ENCODE measurements at regions not wholly inside any gene's neighbourhood (a gene's known extent, or its start where the extent isn't known, plus 50 kb on each side); places are given as distances from the start of the nearest gene placed in this dataset.

DNA sequence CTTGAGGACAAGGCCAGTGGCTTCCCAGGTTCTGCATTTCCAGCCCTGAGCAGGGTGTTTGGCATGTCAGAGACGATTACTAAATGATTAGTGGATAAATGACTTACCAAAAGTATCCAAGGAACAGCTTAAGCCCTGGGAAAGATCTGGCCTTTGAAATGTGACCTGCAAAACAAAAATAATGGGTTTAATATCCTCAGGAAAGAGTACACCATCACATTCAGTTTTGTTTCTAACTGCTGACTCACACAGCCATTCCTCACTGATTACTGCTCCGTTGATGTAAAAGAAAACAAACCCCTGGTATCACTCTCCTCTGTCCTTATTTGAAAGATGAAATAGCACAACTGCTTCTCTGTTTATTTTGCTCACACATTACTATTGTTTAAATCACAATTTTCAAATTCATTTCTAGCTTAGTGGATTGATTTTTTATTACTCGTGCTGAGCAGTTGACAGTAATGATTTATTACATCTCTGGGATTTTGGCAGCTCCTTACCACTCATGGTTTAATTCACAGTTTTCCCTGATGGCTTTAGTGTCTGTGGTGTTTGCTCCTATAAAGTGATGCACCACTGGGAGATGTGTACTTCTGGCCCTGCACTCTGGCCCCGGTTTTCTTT is 117.0 kb downstream of the CBLL2 start:
- H3K4me3 ChIP-seq (ENCODE audit: low read depth, low read length), result no peak overlapping the region
- TF ChIP-seq, protein P1, sequence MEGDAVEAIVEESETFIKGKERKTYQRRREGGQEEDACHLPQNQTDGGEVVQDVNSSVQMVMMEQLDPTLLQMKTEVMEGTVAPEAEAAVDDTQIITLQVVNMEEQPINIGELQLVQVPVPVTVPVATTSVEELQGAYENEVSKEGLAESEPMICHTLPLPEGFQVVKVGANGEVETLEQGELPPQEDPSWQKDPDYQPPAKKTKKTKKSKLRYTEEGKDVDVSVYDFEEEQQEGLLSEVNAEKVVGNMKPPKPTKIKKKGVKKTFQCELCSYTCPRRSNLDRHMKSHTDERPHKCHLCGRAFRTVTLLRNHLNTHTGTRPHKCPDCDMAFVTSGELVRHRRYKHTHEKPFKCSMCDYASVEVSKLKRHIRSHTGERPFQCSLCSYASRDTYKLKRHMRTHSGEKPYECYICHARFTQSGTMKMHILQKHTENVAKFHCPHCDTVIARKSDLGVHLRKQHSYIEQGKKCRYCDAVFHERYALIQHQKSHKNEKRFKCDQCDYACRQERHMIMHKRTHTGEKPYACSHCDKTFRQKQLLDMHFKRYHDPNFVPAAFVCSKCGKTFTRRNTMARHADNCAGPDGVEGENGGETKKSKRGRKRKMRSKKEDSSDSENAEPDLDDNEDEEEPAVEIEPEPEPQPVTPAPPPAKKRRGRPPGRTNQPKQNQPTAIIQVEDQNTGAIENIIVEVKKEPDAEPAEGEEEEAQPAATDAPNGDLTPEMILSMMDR (IDR thresholded peaks at IDR 0.05; ENCODE audit: low read depth, low read length), result no peak

DNA sequence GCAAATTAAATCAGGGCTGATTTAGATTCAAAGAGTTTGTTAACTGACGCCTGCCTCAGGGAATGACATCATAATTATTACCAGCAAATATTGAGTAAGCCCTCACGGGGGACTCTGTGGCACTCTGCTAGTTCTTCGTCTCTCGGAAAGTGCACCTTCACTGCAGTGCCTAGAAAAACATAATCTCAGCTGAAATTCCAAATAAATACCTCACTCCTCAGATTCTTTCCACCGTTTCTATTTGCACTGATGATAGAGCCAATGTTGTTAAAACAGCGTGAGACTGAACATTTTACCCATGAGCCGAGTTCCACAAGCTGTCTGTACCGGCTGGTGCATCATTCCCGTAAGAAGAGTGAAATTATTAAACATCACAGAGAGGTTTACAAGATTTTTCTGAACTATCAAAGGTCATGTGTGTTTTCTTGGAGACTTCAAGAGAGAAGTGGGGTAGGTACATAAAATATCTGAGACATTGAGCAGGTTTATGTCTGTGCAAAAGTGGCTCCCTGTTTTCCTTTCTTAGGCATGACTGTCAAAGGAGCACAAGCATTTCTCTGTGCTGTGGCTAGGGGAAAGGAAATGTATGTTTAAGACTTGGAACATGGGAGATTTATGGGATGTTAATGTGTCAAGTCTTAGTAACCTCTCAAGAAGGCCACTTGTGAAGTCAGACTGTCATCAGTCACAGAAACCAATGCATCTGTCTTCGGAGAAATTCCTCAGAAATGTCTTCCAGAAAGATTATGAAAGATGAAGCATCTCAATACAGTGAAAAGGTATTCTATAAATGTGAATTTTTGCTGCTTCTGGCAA is 119.6 kb downstream of the CBLL2 start:
- H3K4me3 ChIP-seq (ENCODE audit: low read depth, low read length), result no peak overlapping the region
- TF ChIP-seq, protein P1 (IDR thresholded peaks at IDR 0.05; ENCODE audit: low read depth, low read length), result no peak

DNA sequence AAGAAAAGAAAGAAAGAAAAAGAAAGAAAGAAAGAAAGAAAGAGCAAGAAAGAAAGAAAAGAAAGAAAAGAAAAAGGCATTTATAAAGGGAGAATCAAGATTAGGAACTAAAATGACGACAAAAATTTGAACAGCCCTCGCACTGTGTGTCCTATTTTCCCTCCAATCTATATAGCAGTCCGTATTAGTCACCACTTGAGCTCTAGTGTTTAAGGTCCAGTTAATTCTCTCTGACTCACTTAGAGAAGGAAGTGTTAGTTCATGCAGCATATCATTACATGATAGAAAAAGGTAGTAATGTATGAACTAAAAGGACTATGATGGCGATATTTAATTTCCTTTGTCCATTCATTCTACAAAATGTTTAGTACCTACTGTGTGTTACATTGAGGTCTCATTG is 122.7 kb downstream of the CBLL2 start:
- H3K4me3 ChIP-seq (ENCODE audit: low read depth, low read length), result no peak overlapping the region

DNA sequence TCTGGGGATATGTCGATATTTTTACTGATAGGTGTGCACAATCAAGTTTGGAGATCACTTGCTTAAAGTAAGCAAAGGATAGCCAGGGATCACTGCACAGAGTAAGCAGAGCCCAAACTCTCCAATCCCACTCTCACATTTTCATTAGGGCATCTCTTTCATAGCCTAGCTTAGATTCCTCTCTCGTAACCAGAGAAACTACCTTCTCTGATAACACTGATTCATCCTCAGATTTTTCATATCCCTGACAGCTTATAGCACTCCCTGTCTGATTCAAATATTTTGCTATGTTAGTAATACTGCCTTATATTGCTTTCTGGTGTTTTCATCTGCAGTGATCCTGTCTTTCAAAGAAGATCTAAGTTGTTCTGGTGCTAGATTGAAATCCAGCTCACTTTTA is 123.7 kb downstream of the CBLL2 start:
- TF ChIP-seq, protein P1 (IDR thresholded peaks at IDR 0.05; ENCODE audit: low read depth, low read length), result no peak

More for the DNA sequence above, 122.7 kb downstream of the CBLL2 start:
- TF ChIP-seq, protein P1 (IDR thresholded peaks at IDR 0.05; ENCODE audit: low read depth, low read length), result no peak

DNA sequence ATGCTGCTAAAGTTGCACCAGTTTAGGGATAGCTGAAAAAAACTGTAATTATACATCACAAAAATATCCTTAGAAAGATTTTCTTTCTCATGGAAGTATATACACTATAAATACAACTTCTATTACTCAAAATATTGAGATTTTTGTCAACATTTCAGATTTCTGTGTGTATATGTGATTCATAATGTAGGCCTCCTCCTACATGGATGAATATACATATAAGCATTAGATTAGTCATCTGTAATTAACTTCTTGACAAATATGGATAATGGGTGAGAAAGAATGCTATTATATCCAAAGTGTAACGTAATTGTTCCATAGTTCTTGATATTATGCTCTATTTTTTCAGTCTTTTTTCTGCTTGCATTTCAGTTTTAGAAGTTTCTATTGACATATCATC is 124.9 kb downstream of the CBLL2 start:
- TF ChIP-seq, protein P1 (IDR thresholded peaks at IDR 0.05; ENCODE audit: low read depth, low read length), result no peak
- no peak overlapping the region for H3K4me3 ChIP-seq (ENCODE audit: low read depth, low read length)

More for the DNA sequence above, 123.7 kb downstream of the CBLL2 start:
- H3K4me3 ChIP-seq (ENCODE audit: low read depth, low read length), result no peak overlapping the region

DNA sequence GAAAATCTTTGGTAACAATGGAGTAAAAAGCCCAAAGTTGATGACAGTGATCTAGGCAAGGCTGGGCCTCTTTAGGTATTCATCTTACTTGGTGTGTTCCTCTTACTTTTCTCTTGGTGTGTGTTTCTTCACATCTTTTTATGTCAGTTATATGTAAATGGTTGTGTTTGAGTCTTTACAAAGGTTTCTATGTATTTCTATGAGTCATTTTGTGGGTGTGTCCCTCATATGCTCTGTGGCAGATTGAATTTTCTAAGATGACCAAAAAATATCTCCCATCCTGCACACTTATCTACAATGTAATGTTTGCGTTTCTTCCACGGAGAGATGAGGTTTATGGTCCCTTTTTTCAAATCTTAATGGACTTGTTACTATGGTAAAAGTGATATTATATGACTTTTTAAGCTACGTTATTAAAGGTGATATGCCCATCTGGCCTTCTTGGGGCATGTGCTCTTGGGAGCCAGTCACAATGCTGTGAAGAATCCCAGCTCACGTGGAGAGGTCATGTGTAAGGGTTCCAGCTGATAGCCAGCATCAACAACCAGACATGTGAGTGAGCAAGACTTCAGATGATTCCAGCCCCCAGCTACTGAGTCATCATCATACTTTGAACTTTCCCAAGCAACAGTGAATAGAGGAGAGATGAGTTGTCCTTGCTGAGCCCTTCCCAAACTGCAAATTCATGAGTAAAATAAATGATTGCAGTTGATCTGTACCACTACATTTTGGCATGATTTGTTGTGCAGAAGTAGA is 126.9 kb downstream of the CBLL2 start:
- H3K4me3 ChIP-seq (ENCODE audit: low read depth, low read length), result no peak overlapping the region
- TF ChIP-seq, protein P1 (IDR thresholded peaks at IDR 0.05; ENCODE audit: low read depth, low read length), result no peak

Data from WI38 (cell line).